Glutamatergic neuron (in vitro differentiated cells): ENCODE measurements at regions not wholly inside any gene's neighbourhood (a gene's known extent, or its start where the extent isn't known, plus 50 kb on each side); places are given as distances from the start of the nearest gene placed in this dataset.

Source experiments
- DNase-seq: peaks from one replicate; pipeline ENCODE4 v3.0.0; 2022
- H3K27ac Mint-ChIP-seq: one replicate; pipeline ENCODE4 v1.8.0; 2020; ENCODE audit warnings: mild to moderate bottlenecking, mixed read lengths, inconsistent platforms; ENCODE audit not compliant: unreplicated experiment
- H3K27me3 Mint-ChIP-seq: one replicate; pipeline ENCODE4 v1.8.0; 2020; ENCODE audit warnings: mild to moderate bottlenecking, moderate library complexity, mixed read lengths, inconsistent platforms; ENCODE audit not compliant: unreplicated experiment
- H3K36me3 Mint-ChIP-seq: one replicate; pipeline ENCODE4 v1.8.0; 2020; ENCODE audit warnings: mild to moderate bottlenecking, mixed read lengths, inconsistent platforms; ENCODE audit not compliant: unreplicated experiment
- H3K4me1 Mint-ChIP-seq: one replicate; pipeline ENCODE4 v1.8.0; 2020; ENCODE audit warnings: mild to moderate bottlenecking, low read depth, mixed read lengths, inconsistent platforms; ENCODE audit not compliant: unreplicated experiment
- H3K4me3 Mint-ChIP-seq: one replicate; pipeline ENCODE4 v1.8.0; 2020; ENCODE audit warnings: mild to moderate bottlenecking, mixed read lengths, inconsistent platforms; ENCODE audit not compliant: unreplicated experiment
- H3K9me3 Mint-ChIP-seq: one replicate; pipeline ENCODE4 v1.8.0; 2020; ENCODE audit warnings: mild to moderate bottlenecking, moderate library complexity, mixed read lengths, inconsistent platforms; ENCODE audit not compliant: unreplicated experiment
- TF ChIP-seq, protein P1 (sequence below): fragments of 200-600 bp; sonication (generic); IDR thresholded peaks from one replicate; pipeline ENCODE4 v1.5.0; 2021; ENCODE audit not compliant: partially characterized antibody, unreplicated experiment

- Mint-ChIP-seq H3K27ac (no peak overlapping the region), H3K36me3 (no peaks in the 10 kb centered on the region), H3K4me1 (peaks cover 4% of the 10 kb centered on the region), H3K9me3 (no peaks in the 10 kb centered on the region), H3K27me3 (no peaks in the 10 kb centered on the region), H3K4me3 (no peak overlapping the region)
- DNase-seq: no peak
- TF ChIP-seq, protein P1, sequence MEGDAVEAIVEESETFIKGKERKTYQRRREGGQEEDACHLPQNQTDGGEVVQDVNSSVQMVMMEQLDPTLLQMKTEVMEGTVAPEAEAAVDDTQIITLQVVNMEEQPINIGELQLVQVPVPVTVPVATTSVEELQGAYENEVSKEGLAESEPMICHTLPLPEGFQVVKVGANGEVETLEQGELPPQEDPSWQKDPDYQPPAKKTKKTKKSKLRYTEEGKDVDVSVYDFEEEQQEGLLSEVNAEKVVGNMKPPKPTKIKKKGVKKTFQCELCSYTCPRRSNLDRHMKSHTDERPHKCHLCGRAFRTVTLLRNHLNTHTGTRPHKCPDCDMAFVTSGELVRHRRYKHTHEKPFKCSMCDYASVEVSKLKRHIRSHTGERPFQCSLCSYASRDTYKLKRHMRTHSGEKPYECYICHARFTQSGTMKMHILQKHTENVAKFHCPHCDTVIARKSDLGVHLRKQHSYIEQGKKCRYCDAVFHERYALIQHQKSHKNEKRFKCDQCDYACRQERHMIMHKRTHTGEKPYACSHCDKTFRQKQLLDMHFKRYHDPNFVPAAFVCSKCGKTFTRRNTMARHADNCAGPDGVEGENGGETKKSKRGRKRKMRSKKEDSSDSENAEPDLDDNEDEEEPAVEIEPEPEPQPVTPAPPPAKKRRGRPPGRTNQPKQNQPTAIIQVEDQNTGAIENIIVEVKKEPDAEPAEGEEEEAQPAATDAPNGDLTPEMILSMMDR: no peak
These were observed 101.8 kb downstream of the CAND1 start for GRCh38 chr12:67370979-67371378.

DNA sequence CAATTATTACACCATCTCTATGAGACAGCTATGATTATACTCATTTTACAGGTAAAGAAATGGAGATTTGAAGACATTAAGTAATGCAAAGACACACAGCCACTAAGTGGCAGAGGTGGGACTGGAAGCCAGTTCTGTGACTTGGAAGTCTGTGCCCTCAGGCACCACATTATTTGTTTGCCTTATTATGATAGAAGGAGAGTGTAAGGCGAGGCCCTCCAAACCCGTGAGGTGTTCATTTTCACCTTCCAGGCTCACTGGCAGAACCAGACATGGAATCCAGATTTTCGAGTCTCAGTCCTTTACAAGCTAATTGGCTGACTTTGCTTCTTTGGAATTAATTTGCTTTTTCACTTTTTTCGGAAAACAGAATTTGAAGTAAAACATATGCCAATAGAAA, 107.9 kb downstream of the CAND1 start:
- peaks cover 1% of the 10 kb centered on the region for H3K9me3 Mint-ChIP-seq
- no peaks in the 10 kb centered on the region for H3K36me3 Mint-ChIP-seq
- H3K4me3 Mint-ChIP-seq: no peak overlapping the region
- no peaks in the 10 kb centered on the region for H3K4me1 Mint-ChIP-seq
- H3K27ac Mint-ChIP-seq: no peak overlapping the region
- H3K27me3 Mint-ChIP-seq: no peaks in the 10 kb centered on the region
- no peak for DNase-seq
- TF ChIP-seq, protein P1: no peak

DNA sequence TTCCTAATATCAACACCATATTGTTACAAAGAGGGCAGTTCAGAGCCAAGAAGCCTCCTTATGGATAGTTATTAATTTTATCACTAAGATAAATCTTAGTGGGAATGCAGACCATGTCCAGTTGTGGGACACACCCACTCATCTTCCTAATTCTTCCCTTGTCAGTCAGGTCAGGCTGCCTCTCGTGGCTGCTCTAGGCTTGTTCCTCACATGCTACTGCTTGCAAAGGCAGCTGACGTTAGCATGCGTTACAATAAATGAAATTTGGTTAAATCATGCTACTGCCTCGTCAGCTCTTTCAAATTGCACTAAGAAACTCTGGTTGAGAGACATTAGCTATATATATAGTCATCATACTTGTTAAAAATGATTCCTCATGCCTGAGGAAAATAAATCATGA, 108.4 kb downstream of the CAND1 start:
- Mint-ChIP-seq H3K4me1 (no peaks in the 10 kb centered on the region), H3K36me3 (no peaks in the 10 kb centered on the region), H3K27ac (no peak overlapping the region), H3K27me3 (no peaks in the 10 kb centered on the region), H3K4me3 (no peak overlapping the region), H3K9me3 (peaks cover 2% of the 10 kb centered on the region)
- DNase-seq: no peak
- TF ChIP-seq, protein P1: no peak

DNA sequence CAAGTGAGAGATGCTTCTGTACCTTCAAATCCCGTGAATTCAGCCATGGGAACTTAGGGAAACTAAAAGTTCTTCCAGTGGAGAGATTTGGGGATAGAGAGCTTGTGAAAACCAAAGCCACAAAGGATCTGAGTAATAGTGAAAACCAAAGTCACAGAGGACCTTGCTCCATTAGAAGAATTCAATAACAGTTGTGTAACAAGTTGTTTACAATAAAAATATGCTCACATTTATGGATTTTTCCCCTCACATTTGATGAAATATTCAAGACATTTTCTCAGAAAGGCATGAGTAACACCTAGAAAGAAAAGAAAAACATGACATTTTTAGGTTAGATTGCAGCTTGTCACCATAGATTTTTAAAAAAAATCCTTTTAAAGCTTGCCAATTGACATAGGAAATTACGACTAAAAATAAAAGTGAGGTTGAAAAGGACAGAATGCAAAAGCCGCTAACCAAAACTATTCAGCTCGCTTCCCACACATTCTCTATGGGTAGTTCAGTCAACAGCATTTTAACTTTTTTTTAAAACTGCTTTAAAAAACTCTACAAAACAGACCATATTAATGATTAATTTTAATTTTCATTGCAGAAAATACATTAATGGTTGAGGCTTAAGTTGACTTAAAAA, 113.2 kb downstream of the CAND1 start:
- DNase-seq: no peak
- H3K9me3 Mint-ChIP-seq: peaks cover 2% of the 10 kb centered on the region
- H3K4me1 Mint-ChIP-seq: no peaks in the 10 kb centered on the region
- TF ChIP-seq, protein P1: no peak
- H3K4me3 Mint-ChIP-seq: no peak overlapping the region
- peaks cover 1% of the 10 kb centered on the region for H3K27me3 Mint-ChIP-seq
- H3K27ac Mint-ChIP-seq: no peak overlapping the region
- H3K36me3 Mint-ChIP-seq: no peaks in the 10 kb centered on the region

DNA sequence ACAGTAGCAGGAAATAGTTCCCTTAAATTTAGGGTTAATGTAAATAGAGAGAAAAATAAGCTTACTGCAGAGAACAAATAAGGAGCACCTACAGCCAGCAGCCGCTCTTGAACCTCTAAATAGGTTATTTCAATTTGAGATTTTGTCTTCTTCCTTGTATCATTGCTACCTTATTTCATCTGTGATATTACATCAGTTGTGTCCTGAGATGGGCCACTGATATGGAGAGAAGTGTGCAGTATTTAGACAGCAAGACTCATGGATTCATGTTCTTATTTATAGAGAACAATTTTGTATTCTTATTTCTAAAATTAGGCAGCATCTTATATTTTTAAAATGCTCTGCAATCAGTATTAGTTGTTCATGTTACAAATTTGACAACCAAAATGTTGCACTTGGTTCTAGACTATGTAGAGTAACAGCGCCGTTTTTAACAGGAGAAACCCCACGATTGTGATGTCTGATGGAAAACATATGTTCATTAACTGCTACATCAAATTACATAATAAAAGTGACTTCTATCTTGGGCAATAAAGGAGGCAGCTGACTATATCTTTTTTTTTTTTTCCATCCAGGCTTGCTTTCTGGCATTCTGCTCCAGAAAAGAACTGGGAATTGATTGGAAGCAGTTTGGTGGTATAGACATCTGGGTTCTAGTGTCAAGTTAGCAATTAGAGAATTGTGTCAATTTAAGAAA, 117.9 kb downstream of the CAND1 start:
- TF ChIP-seq, protein P1: no peak
- no peak overlapping the region for H3K4me3 Mint-ChIP-seq
- H3K27ac Mint-ChIP-seq: no peak overlapping the region
- H3K4me1 Mint-ChIP-seq: peaks cover 10% of the 10 kb centered on the region
- peaks cover under 1% of the 10 kb centered on the region for H3K9me3 Mint-ChIP-seq
- H3K36me3 Mint-ChIP-seq: no peaks in the 10 kb centered on the region
- DNase-seq: no peak
- peaks cover 1% of the 10 kb centered on the region for H3K27me3 Mint-ChIP-seq
